T-cell (primary cell): ENCODE measurements at regions not wholly inside any gene's neighbourhood (a gene's known extent, or its start where the extent isn't known, plus 50 kb on each side); places are given as distances from the start of the nearest gene placed in this dataset.

Experiments used
- ATAC-seq, 4 experiments: fragments of 200-7000 bp in 3 of 4; fragments of 150-1000 bp in 1 of 4; cut with Tn5 transposase; replicated peaks in 1 of 4; 1 replicate in 3 of 4; 2 replicates in 1 of 4; pipeline ENCODE4 v1.10.0; 2021; ENCODE audit warnings: moderate library complexity in 3 of 4, mild to moderate bottlenecking in 2 of 4, moderate number of reproducible peaks in 1 of 4
- CTCF ChIA-PET, 2 donors: fragments of 300-600 bp; sonication (Branson Sonifier 250); formaldehyde crosslinking; loops; one replicate each; lab custom pipeline; 2022; ENCODE audit warnings: antibody characterized with exemption in 2 of 2; lab: Charles Lee
- POLR2A ChIA-PET, 2 donors: fragments of 300-600 bp; sonication (Branson Sonifier 250); formaldehyde crosslinking; loops; one replicate each; lab custom pipeline; 2022; ENCODE audit warnings: antibody characterized with exemption in 2 of 2; lab: Charles Lee
- DNase-seq, 35 experiments: peaks; one replicate each; pipeline versions ENCODE4 v3.0.0 to v3.0.0-alpha.2; 2013 to 2023
- H3K27ac ChIP-seq: one replicate; pipeline ENCODE4 v1.5.1; 2013; ENCODE audit warnings: low read length
- H3K27me3 ChIP-seq, 2 experiments: replicated peaks in 1 of 2; 1 replicate in 1 of 2; 2 replicates in 1 of 2; pipeline versions ENCODE4 v1.6.1 to v1.7.0; 2013; ENCODE audit warnings: low read length in 1 of 2, mixed read lengths in 1 of 2; ENCODE audit not compliant: control insufficient read depth in 2 of 2, insufficient read depth in 2 of 2; ENCODE audit errors: extremely low read depth in 1 of 2
- H3K36me3 ChIP-seq, 2 donors: 1 replicate in 1 of 2; 2 replicates in 1 of 2; pipeline versions ENCODE4 v1.6.1 to v1.7.0; 2013; ENCODE audit warnings: low read length in 1 of 2; ENCODE audit not compliant: control insufficient read depth in 2 of 2, insufficient read depth in 1 of 2; ENCODE audit errors: extremely low read depth in 1 of 2
- H3K4me1 ChIP-seq, 2 experiments: 1 replicate in 1 of 2; 2 replicates in 1 of 2; pipeline versions ENCODE4 v1.6.1 to v1.7.0; 2013; ENCODE audit warnings: low read length in 2 of 2, mixed read lengths in 1 of 2; ENCODE audit not compliant: insufficient read depth in 2 of 2, control insufficient read depth in 1 of 2; ENCODE audit errors: extremely low read depth in 1 of 2
- H3K4me3 ChIP-seq, 2 donors: 1 replicate in 1 of 2; 2 replicates in 1 of 2; pipeline versions ENCODE4 v1.5.1 to v1.7.0; 2013; ENCODE audit warnings: mild to moderate bottlenecking in 2 of 2, low read length in 1 of 2, moderate library complexity in 1 of 2; ENCODE audit not compliant: control insufficient read depth in 1 of 2; ENCODE audit errors: extremely low read depth in 1 of 2
- H3K9me3 ChIP-seq: 2 replicates; pipeline ENCODE4 v1.7.0; 2013
- H3K27ac Mint-ChIP-seq, 2 donors: one replicate each; pipeline ENCODE4 v1.8.0; 2020 to 2021; ENCODE audit warnings: mild to moderate bottlenecking in 2 of 2, mixed read lengths in 2 of 2
- H3K27me3 Mint-ChIP-seq, 2 donors: one replicate each; pipeline ENCODE4 v1.8.0; 2021 to 2022; ENCODE audit warnings: mixed read lengths in 2 of 2
- H3K36me3 Mint-ChIP-seq: one replicate; pipeline ENCODE4 v1.8.0; 2021; ENCODE audit warnings: mixed read lengths
- H3K4me1 Mint-ChIP-seq, 3 donors: one replicate each; pipeline ENCODE4 v1.8.0; 2020 to 2022; ENCODE audit warnings: mixed read lengths in 3 of 3, mild to moderate bottlenecking in 1 of 3
- H3K4me3 Mint-ChIP-seq, 3 donors: one replicate each; pipeline ENCODE4 v1.8.0; 2020 to 2022; ENCODE audit warnings: mild to moderate bottlenecking in 3 of 3, mixed read lengths in 3 of 3, moderate library complexity in 3 of 3
- H3K9me3 Mint-ChIP-seq, 3 donors: one replicate each; pipeline ENCODE4 v1.8.0; 2020 to 2022; ENCODE audit warnings: mixed read lengths in 3 of 3
- WGBS: methylation state at CpG from one replicate; pipeline ENCODE4 v1.1.5; 2013; ENCODE audit warnings: missing lambda C conversion rate; ENCODE audit not compliant: insufficient coverage; 5-methylcytosine and 5-hydroxymethylcytosine counted together

DNA sequence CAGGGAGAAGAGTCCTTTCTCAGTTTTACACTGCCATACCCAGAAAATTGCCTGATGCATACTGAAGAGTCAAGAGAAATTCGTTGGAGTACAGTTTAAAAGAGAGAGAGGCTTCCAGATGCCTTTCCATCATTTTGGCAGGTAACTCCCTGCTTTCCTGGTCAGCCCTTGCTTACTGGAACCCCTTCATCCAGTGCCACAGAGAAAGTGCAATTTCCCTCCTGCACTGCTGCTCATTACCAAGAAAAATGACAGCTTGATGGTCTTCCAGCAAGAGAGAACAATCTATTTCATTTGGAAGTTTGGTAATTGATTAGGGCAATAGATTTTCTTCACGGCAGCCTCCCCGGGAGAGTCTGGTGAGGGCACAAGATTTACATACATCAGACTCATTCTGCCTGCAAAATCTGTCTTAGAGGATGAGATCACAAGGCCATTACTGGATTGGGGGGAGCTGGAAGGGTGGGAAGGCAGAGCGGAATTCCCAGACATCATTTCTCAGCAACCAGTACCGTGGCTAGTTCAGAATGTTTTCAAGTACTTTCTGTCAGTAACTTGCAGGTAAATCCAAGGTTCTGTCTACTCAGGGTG, 102.8 kb upstream of the SLC14A2 start:
- H3K4me1 Mint-ChIP-seq, result no peaks in the 10 kb centered on the region
- H3K27ac Mint-ChIP-seq, result no peak overlapping the region
- no peak overlapping the region for H3K27ac ChIP-seq
- no peaks in the 10 kb centered on the region for H3K36me3 ChIP-seq
- ATAC-seq, result no peak
- POLR2A ChIA-PET, result no interaction called here
- peaks cover 3 to 5% of the 10 kb centered on the region in 2 donors for H3K27me3 Mint-ChIP-seq
- H3K4me1 ChIP-seq, result no peaks in the 10 kb centered on the region
- WGBS, result no CpG with 5 or more reads among the region's 5 CpGs
- no peaks in the 10 kb centered on the region for H3K36me3 Mint-ChIP-seq
- H3K4me3 Mint-ChIP-seq, result no peak overlapping the region
- peaks cover 0 to 3% of the 10 kb centered on the region in 2 experiments for H3K27me3 ChIP-seq
- H3K4me3 ChIP-seq, result no peak overlapping the region
- no peak for DNase-seq
- CTCF ChIA-PET, result no interaction called here
- no peaks in the 10 kb centered on the region for H3K9me3 ChIP-seq
- H3K9me3 Mint-ChIP-seq, result peaks cover 0 to 4% (median 4%) of the 10 kb centered on the region in 3 donors

DNA sequence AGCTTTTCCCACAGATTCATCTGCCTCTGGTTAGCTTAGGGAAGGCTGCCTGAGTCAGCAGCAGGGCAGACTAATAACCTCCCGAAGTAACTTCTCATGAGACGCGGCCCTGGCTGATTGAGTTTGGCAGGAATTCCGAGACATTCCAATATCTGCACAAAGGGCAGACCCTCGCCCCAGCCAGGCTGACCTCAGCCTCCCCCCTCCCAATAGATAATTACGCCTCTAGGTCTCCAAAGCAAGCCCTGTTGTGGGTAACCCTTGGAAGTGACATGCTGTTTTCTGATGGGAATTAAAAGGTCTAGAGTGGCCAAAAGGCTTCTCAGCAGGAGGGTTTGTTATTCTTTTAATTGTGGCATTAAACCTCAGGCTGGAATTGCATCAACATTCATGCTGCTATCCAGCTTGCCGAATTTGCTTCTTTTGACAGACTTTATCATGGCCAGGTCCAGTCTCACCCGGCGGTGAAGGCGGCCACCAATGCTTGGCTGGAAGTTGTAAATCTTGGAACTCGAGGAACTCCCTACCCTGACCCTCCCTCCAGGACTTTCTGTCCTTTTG, 98.0 kb upstream of the SLC14A2 start:
- DNase-seq (no peak), ATAC-seq (no peak)
- CTCF ChIA-PET, result no interaction called here
- H3K4me3 ChIP-seq, result no peak overlapping the region
- POLR2A ChIA-PET, result no interaction called here
- Mint-ChIP-seq H3K36me3 (no peaks in the 10 kb centered on the region), H3K4me3 (no peak overlapping the region), H3K4me1 (no peaks in the 10 kb centered on the region), H3K9me3 (peaks cover 0 to 4% (median 4%) of the 10 kb centered on the region in 3 donors), H3K27me3 (peaks cover 3 to 4% of the 10 kb centered on the region in 2 donors), H3K27ac (no peak overlapping the region)
- H3K36me3 ChIP-seq, result no peaks in the 10 kb centered on the region
- WGBS, result 71% methylated on average over 1 of the region's 11 CpGs
- peaks cover 0 to 5% of the 10 kb centered on the region in 2 experiments for H3K27me3 ChIP-seq
- H3K9me3 ChIP-seq, result no peaks in the 10 kb centered on the region
- no peaks in the 10 kb centered on the region for H3K4me1 ChIP-seq
- no peak overlapping the region for H3K27ac ChIP-seq

DNA sequence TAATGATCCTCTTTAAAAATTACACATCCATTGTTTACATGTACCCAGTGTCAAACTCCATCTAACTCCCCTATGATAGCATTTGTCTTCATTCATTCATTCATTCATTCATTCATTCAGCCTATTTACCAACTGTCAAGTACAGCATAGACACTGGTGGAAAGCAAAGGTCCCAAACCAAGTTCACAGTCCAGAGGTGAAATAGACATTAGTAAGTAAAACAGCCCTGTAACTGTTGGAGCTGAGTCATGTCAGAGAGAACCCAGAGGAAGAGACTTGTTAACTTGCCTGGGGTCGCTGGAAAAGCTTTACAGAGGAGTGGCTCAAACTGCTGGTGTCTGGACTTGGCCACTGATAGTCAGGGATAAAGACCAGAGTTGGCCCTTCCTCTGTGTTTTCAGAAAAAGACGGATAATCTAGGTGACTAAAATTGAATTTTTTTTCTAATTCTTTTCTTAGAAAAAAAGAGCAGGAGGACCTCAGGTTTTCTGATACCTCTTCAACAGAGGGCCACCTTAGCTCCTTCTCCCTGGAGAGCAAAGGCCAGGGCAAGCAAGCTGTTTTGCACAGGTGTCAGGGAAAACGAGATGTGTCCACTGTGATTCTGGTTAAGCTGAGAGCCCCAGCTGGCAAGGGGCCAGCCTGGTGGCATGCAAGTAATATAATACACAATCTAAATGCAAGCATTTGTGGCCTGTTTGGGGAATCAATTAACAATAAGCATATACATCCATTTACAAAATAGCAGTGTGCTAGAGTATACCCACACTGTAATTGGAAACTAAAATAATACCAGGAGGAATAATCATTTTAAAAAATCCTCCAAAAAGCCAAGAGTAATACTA, 96.7 kb upstream of the SLC14A2 start:
- Histone ChIP-seq H3K27ac (no peak overlapping the region), H3K9me3 (no peaks in the 10 kb centered on the region), H3K36me3 (no peaks in the 10 kb centered on the region), H3K27me3 (peaks cover 0 to 9% of the 10 kb centered on the region in 2 experiments), H3K4me1 (no peaks in the 10 kb centered on the region), H3K4me3 (no peak overlapping the region)
- no peak overlapping the region for H3K27ac Mint-ChIP-seq
- ATAC-seq, result no peak
- CTCF ChIA-PET, result no interaction called here
- no peak overlapping the region for H3K4me3 Mint-ChIP-seq
- no peak for DNase-seq
- H3K9me3 Mint-ChIP-seq, result peaks cover 0 to 4% (median 4%) of the 10 kb centered on the region in 3 donors
- no peaks in the 10 kb centered on the region for H3K4me1 Mint-ChIP-seq
- H3K27me3 Mint-ChIP-seq, result peaks cover 4% of the 10 kb centered on the region in 2 donors
- WGBS, result 0% methylated on average over 1 of the region's 3 CpGs
- POLR2A ChIA-PET, result no interaction called here
- H3K36me3 Mint-ChIP-seq, result no peaks in the 10 kb centered on the region

DNA sequence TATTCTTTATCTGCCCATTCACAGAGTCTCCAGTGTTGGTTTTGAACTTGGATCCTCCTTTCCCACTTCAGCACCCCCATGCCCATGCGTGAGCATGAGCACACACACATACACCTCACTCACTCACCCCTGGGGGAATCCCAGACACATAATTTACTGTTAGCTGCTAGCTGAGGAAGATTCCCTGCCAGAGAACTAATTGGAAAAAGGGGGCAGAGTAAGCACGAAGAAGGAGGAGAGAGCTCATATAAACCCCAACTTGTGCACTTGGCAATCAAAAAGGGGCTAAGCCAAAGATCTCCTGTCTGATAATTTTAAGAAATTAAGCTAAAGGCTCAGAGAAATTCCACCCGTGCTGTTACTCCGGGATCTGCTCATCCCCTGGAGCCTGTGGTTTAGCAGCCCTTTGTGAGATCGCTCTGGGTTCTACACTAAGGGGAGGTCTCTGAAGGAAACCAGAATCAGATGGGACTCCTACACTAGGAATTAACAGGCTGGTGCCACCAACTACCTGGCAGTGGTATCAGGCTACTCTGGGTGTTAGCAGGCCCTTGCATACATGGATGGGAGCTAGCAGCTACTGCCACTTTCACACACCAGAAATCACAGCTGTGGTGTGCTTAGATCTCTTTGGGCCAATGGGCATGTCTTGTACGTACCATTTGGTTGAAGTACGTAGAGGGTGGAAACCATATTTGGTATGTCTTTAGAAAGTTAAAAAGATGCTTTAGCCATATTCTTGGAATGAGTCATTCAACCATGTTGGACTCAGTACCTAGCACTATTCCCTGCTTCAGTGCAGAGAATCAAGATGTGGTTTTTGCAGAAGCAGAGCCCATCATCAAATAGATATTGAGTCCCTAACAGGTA, 95.6 kb upstream of the SLC14A2 start:
- Mint-ChIP-seq H3K27me3 (peaks cover 7 to 8% of the 10 kb centered on the region in 2 donors), H3K9me3 (no peaks in the 10 kb centered on the region), H3K27ac (no peak overlapping the region), H3K36me3 (no peaks in the 10 kb centered on the region), H3K4me1 (no peaks in the 10 kb centered on the region), H3K4me3 (no peak overlapping the region)
- POLR2A ChIA-PET, result no interaction called here
- Histone ChIP-seq H3K36me3 (no peaks in the 10 kb centered on the region), H3K27me3 (peaks cover 0 to 9% of the 10 kb centered on the region in 2 experiments), H3K27ac (no peak overlapping the region), H3K4me1 (no peaks in the 10 kb centered on the region), H3K9me3 (no peaks in the 10 kb centered on the region), H3K4me3 (no peak overlapping the region)
- CTCF ChIA-PET, result no interaction called here
- no peak for DNase-seq
- no peak for ATAC-seq
- 100% methylated on average over 2 of the region's 7 CpGs for WGBS

DNA sequence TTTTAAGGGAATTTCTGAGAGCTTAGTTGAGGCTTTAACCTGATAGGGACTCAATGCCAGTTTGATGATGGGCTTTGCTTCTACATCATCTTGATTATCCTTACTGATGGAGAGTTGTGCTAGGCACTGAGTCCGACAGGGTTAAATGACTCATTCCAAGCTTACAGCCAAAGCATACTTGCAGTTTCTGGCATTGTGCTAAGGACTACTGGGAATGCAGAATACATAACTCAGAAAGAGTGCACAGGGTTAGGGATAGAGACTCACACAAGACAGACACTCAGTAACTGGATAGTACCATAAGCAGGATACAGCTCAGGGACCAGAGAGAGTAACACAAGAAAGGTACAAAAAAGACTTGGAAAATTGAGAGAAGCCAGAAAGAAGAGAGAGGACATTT, 94.1 kb upstream of the SLC14A2 start:
- no peaks in the 10 kb centered on the region for H3K36me3 ChIP-seq
- no peaks in the 10 kb centered on the region for H3K36me3 Mint-ChIP-seq
- no peaks in the 10 kb centered on the region for H3K9me3 ChIP-seq
- no peak overlapping the region for H3K4me3 Mint-ChIP-seq
- no peaks in the 10 kb centered on the region for H3K4me1 Mint-ChIP-seq
- no peak overlapping the region for H3K4me3 ChIP-seq
- H3K27me3 Mint-ChIP-seq, result peaks cover 8 to 10% of the 10 kb centered on the region in 2 donors
- H3K27ac Mint-ChIP-seq, result no peak overlapping the region
- H3K9me3 Mint-ChIP-seq, result no peaks in the 10 kb centered on the region
- peaks cover 0 to 9% of the 10 kb centered on the region in 2 experiments for H3K27me3 ChIP-seq
- ATAC-seq, result no peak
- H3K4me1 ChIP-seq, result no peaks in the 10 kb centered on the region
- no peak overlapping the region for H3K27ac ChIP-seq
- POLR2A ChIA-PET, result no interaction called here
- WGBS, result no CpG with 5 or more reads among the region's 1 CpG
- no peak for DNase-seq
- CTCF ChIA-PET, result no interaction called here

DNA sequence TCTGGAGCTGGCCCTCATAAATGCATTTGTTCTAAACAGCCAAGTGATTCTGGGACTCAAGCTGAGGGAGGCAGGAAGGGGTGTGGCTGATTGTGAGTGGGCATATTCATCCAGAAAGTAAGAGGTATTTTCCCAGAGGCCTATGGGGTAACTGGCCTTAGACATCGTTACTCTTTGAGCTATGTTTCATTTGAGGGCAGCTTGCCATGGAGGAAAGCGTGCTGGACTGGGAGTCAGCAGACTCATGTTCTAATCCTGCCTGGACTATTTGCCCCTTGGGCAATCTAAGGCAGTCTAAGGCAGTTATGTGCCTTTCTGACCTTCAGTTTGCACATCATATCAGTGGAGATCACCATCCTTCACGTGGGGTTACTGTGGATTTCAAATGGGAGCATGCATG, 93.5 kb upstream of the SLC14A2 start:
- CTCF ChIA-PET, result no interaction called here
- H3K4me3 ChIP-seq, result no peak overlapping the region
- no peak for ATAC-seq
- H3K36me3 Mint-ChIP-seq, result no peaks in the 10 kb centered on the region
- no peaks in the 10 kb centered on the region for H3K36me3 ChIP-seq
- H3K27me3 ChIP-seq, result peaks cover 0 to 9% of the 10 kb centered on the region in 2 experiments
- no peaks in the 10 kb centered on the region for H3K4me1 Mint-ChIP-seq
- no peaks in the 10 kb centered on the region for H3K9me3 Mint-ChIP-seq
- no peak overlapping the region for H3K4me3 Mint-ChIP-seq
- H3K9me3 ChIP-seq, result no peaks in the 10 kb centered on the region
- no peak overlapping the region for H3K27ac ChIP-seq
- no peak for DNase-seq
- peaks cover 8 to 15% of the 10 kb centered on the region in 2 donors for H3K27me3 Mint-ChIP-seq
- WGBS, result 28% methylated on average over 2 of the region's 3 CpGs
- no peak overlapping the region for H3K27ac Mint-ChIP-seq
- POLR2A ChIA-PET, result no interaction called here
- H3K4me1 ChIP-seq, result no peaks in the 10 kb centered on the region
